PC-9 (cell line): ENCODE measurements at regions not wholly inside any gene's neighbourhood (a gene's known extent, or its start where the extent isn't known, plus 50 kb on each side); places are given as distances from the start of the nearest gene placed in this dataset.
"Not testable (repeated sequence)": the region's sequence is repeated elsewhere in the genome, so short reads cannot be mapped to it uniquely, and the experiment has no call there.

ENCODE experiments used
- BruUV-seq: library from RNA; stranded (reverse); fragments of 400-500 nt; replicated peaks from 2 replicates; lab custom pipeline; 2021; lab: Mats Ljungman, UMichigan
- CTCF ChIA-PET: fragments of 300-600 bp; sonication (Branson Sonifier 250); formaldehyde crosslinking; loops from one replicate; lab custom pipeline; 2022; ENCODE audit warnings: antibody characterized with exemption; lab: Charles Lee
- POLR2A ChIA-PET: fragments of 300-600 bp; sonication (Branson Sonifier 250); formaldehyde crosslinking; loops from one replicate; lab custom pipeline; 2022; ENCODE audit warnings: antibody characterized with exemption; ENCODE audit not compliant: unreplicated experiment; lab: Charles Lee
- DNase-seq, 2 experiments: peaks; one replicate each; pipeline versions ENCODE4 v3.0.0 to v3.0.0-alpha.2; 2015 to 2022; ENCODE audit warnings: mixed read lengths in 1 of 2
- H2AFZ ChIP-seq: fragments of 200-600 bp; sonication (generic); 2 replicates; pipeline ENCODE4 v1.8.1; 2017; ENCODE audit warnings: antibody characterized with exemption
- H3F3A ChIP-seq: fragments of 200-600 bp; sonication (generic); 2 replicates; pipeline ENCODE4 v1.8.1; 2017; ENCODE audit warnings: antibody characterized with exemption, mild to moderate bottlenecking, low read depth; ENCODE audit not compliant: insufficient read depth
- H3K27ac ChIP-seq: fragments of 200-600 bp; sonication (generic); 2 replicates; pipeline ENCODE4 v1.6.1; 2016; ENCODE audit warnings: mixed run types
- H3K27me3 ChIP-seq: fragments of 200-600 bp; sonication (generic); 2 replicates; pipeline ENCODE4 v1.6.1; 2016; ENCODE audit warnings: low read depth, mixed run types; ENCODE audit not compliant: insufficient read depth
- H3K36me3 ChIP-seq: fragments of 200-600 bp; sonication (generic); 2 replicates; pipeline ENCODE4 v1.6.1; 2016; ENCODE audit warnings: low read depth, mixed run types
- H3K4me1 ChIP-seq: fragments of 200-600 bp; sonication (generic); replicated peaks from 2 replicates; pipeline ENCODE4 v1.6.1; 2016; ENCODE audit warnings: mixed run types; ENCODE audit not compliant: insufficient read depth
- H3K4me2 ChIP-seq: fragments of 200-600 bp; sonication (generic); 2 replicates; pipeline ENCODE4 v1.6.1; 2017; ENCODE audit warnings: mixed run types
- H3K4me3 ChIP-seq: fragments of 200-600 bp; sonication (generic); 2 replicates; pipeline ENCODE4 v1.6.1; 2016; ENCODE audit warnings: mixed run types
- H3K79me2 ChIP-seq: fragments of 200-600 bp; sonication (generic); 2 replicates; pipeline ENCODE4 v1.6.1; 2017; ENCODE audit warnings: low read depth, mixed run types
- H3K9me2 ChIP-seq: fragments of 200-600 bp; sonication (generic); 2 replicates; pipeline ENCODE4 v1.8.1; 2017; ENCODE audit warnings: mild to moderate bottlenecking; ENCODE audit not compliant: insufficient read depth
- H3K9me3 ChIP-seq: fragments of 200-600 bp; sonication (generic); 2 replicates; pipeline ENCODE4 v1.8.1; 2016; ENCODE audit warnings: low read depth; ENCODE audit not compliant: insufficient read depth
- H4K20me1 ChIP-seq: fragments of 200-600 bp; sonication (generic); 2 replicates; pipeline ENCODE4 v1.8.1; 2017; ENCODE audit not compliant: insufficient read depth
- CTCF ChIP-seq: fragments of 200-600 bp; sonication (generic); conservative IDR thresholded peaks from 2 replicates; pipeline ENCODE4 v1.6.1; 2017; ENCODE audit warnings: mixed run types, antibody characterized with exemption, mild to moderate bottlenecking, moderate library complexity
- EZH2 ChIP-seq: fragments of 200-600 bp; sonication (generic); IDR thresholded peaks from 2 replicates; pipeline ENCODE4 v1.8.0; 2017; ENCODE audit warnings: antibody characterized with exemption, low read depth
- intact Hi-C: fragments of 100-400 bp; cut with micrococcal nuclease; formaldehyde crosslinking; loops from one replicate; pipeline ENCODE4 v1.10.0; 2022; ENCODE audit not compliant: unreplicated experiment

GRCh38 chr7:16089801-16090200 lies 331.5 kb downstream of the CRPPA start:
- TF ChIP-seq EZH2 (no peak), CTCF (no peak)
- no peak for DNase-seq
- Histone ChIP-seq H4K20me1 (no peaks in the 10 kb centered on the region), H3K9me3 (no peaks in the 10 kb centered on the region), H3K4me1 (peaks cover 1% of the 10 kb centered on the region; the same call in 1 of the 2 replicates), H3K36me3 (no peaks in the 10 kb centered on the region), H2AFZ (no peak overlapping the region), H3K4me3 (no peak overlapping the region), H3F3A (no peaks in the 10 kb centered on the region), H3K79me2 (no peaks in the 10 kb centered on the region), H3K27ac (no peak overlapping the region), H3K4me2 (no peak overlapping the region), H3K9me2 (0 out of 2 replicates have a peak, but pooled peaks cover 1% of the 10 kb centered on the region), H3K27me3 (no peaks in the 10 kb centered on the region)
- no TSS peak for BruUV-seq
- POLR2A ChIA-PET = no interaction called here
- intact Hi-C loops = no loop called here
- CTCF ChIA-PET = no interaction called here

- H2AFZ ChIP-seq = no peak overlapping the region
- no peak overlapping the region for H3K27ac ChIP-seq
- no peaks in the 10 kb centered on the region for H4K20me1 ChIP-seq
- CTCF ChIA-PET = no interaction called here
- TF ChIP-seq CTCF (no peak), EZH2 (no peak)
- no TSS peak for BruUV-seq
- no peaks in the 10 kb centered on the region for H3K27me3 ChIP-seq
- H3F3A ChIP-seq = no peaks in the 10 kb centered on the region
- H3K36me3 ChIP-seq = no peaks in the 10 kb centered on the region
- no peak for DNase-seq
- intact Hi-C loops = no loop called here
- H3K4me1 ChIP-seq = peaks cover 8% of the 10 kb centered on the region
- H3K9me2 ChIP-seq = 0 out of 2 replicates have a peak, but pooled peaks cover 4% of the 10 kb centered on the region
- POLR2A ChIA-PET = no interaction called here
- H3K4me2 ChIP-seq = no peak overlapping the region
- no peaks in the 10 kb centered on the region for H3K79me2 ChIP-seq
- H3K4me3 ChIP-seq = no peak overlapping the region
- no peaks in the 10 kb centered on the region for H3K9me3 ChIP-seq
These were observed 332.1 kb downstream of the CRPPA start for GRCh38 chr7:16089191-16089590.

GRCh38 chr7:16086743-16087142 lies 334.6 kb downstream of the CRPPA start:
- intact Hi-C loops = no loop called here
- H3K4me3 ChIP-seq = no peak overlapping the region
- H2AFZ ChIP-seq = no peak overlapping the region
- no peaks in the 10 kb centered on the region for H3K9me3 ChIP-seq
- no peaks in the 10 kb centered on the region for H3K79me2 ChIP-seq
- H4K20me1 ChIP-seq = no peaks in the 10 kb centered on the region
- H3K27me3 ChIP-seq = no peaks in the 10 kb centered on the region
- H3K27ac ChIP-seq = no peak overlapping the region
- H3F3A ChIP-seq = no peaks in the 10 kb centered on the region
- H3K36me3 ChIP-seq = no peaks in the 10 kb centered on the region
- CTCF ChIA-PET = no interaction called here
- BruUV-seq = no TSS peak
- TF ChIP-seq CTCF = no peak
- DNase-seq = no peak
- H3K9me2 ChIP-seq = 0 out of 2 replicates have a peak, but pooled peaks cover 4% of the 10 kb centered on the region
- H3K4me2 ChIP-seq = no peak overlapping the region
- POLR2A ChIA-PET = no interaction called here
- H3K4me1 ChIP-seq = peaks cover 15% of the 10 kb centered on the region

GRCh38 chr7:16085780-16086179 lies 335.6 kb downstream of the CRPPA start:
- DNase-seq, H2AFZ ChIP-seq, H4K20me1 ChIP-seq, H3F3A ChIP-seq, H3K36me3 ChIP-seq, H3K9me3 ChIP-seq, H3K4me3 ChIP-seq, H3K27me3 ChIP-seq, H3K27ac ChIP-seq, POLR2A ChIA-PET, H3K79me2 ChIP-seq, H3K4me2 ChIP-seq, CTCF ChIA-PET, H3K9me2 ChIP-seq, BruUV-seq: not testable (repeated sequence)
- intact Hi-C loops = loop anchor here (2.0 kb wide), 1 partner anchor 559 kb away; the partner anchor contains the start of gene ANKMY2
- peaks cover 15% of the 10 kb centered on the region for H3K4me1 ChIP-seq
